Smooth muscle cell (in vitro differentiated cells): ENCODE measurements at regions not wholly inside any gene's neighbourhood (a gene's known extent, or its start where the extent isn't known, plus 50 kb on each side); places are given as distances from the start of the nearest gene placed in this dataset.

ENCODE experiments used
- DNase-seq: peaks from one replicate; lab custom pipeline; 2025; ENCODE audit not compliant: unreplicated experiment; lab: John Stamatoyannopoulos, UW
- H2AFZ ChIP-seq: fragments of 200-600 bp; sonication (generic); 2 replicates; pipeline ENCODE4 v1.6.0; 2016; ENCODE audit warnings: antibody characterized with exemption, low read depth, mild to moderate bottlenecking
- H3F3A ChIP-seq: fragments of 200-600 bp; sonication (generic); 2 replicates; pipeline ENCODE4 v1.6.0; 2017; ENCODE audit warnings: antibody characterized with exemption, low read depth
- H3K27ac ChIP-seq: fragments of 200-600 bp; sonication (generic); 2 replicates; pipeline ENCODE4 v1.5.1; 2016; ENCODE audit warnings: low read depth, mild to moderate bottlenecking
- H3K27me3 ChIP-seq: fragments of 200-600 bp; sonication (generic); 2 replicates; pipeline ENCODE4 v1.6.1; 2016; ENCODE audit warnings: low read depth, mild to moderate bottlenecking
- H3K36me3 ChIP-seq: fragments of 200-600 bp; sonication (generic); 2 replicates; pipeline ENCODE4 v1.5.1; 2016; ENCODE audit warnings: low read depth
- H3K4me1 ChIP-seq: fragments of 200-600 bp; sonication (generic); 2 replicates; pipeline ENCODE4 v1.5.1; 2016; ENCODE audit warnings: low read depth
- H3K4me2 ChIP-seq: fragments of 200-600 bp; sonication (generic); 2 replicates; pipeline ENCODE4 v1.6.0; 2016; ENCODE audit warnings: mild to moderate bottlenecking
- H3K4me3 ChIP-seq: fragments of 200-600 bp; sonication (generic); 2 replicates; pipeline ENCODE4 v1.5.1; 2016; ENCODE audit warnings: mild to moderate bottlenecking
- H3K79me2 ChIP-seq: fragments of 200-600 bp; sonication (generic); 2 replicates; pipeline ENCODE4 v1.6.0; 2016; ENCODE audit warnings: low read depth, mild to moderate bottlenecking
- H3K9ac ChIP-seq: fragments of 200-600 bp; sonication (generic); 2 replicates; pipeline ENCODE4 v1.6.0; 2016; ENCODE audit warnings: low read depth
- H3K9me3 ChIP-seq: fragments of 200-600 bp; sonication (generic); replicated peaks from 2 replicates; pipeline ENCODE4 v1.5.1; 2016; ENCODE audit warnings: low read depth
- H4K20me1 ChIP-seq: fragments of 200-600 bp; sonication (generic); 2 replicates; pipeline ENCODE4 v1.6.0; 2016; ENCODE audit warnings: low read depth
- CTCF ChIP-seq: fragments of 200-600 bp; sonication (generic); IDR thresholded peaks from 2 replicates; pipeline ENCODE4 v1.5.1; 2017; ENCODE audit warnings: borderline replicate concordance, mild to moderate bottlenecking, antibody characterized with exemption; ENCODE audit not compliant: insufficient read depth, poor library complexity, severe bottlenecking
- WGBS: methylation state at CpG from one replicate; pipeline ENCODE4 v1.1.7; 2016; ENCODE audit warnings: low lambda C conversion rate; 5-methylcytosine and 5-hydroxymethylcytosine counted together

DNA sequence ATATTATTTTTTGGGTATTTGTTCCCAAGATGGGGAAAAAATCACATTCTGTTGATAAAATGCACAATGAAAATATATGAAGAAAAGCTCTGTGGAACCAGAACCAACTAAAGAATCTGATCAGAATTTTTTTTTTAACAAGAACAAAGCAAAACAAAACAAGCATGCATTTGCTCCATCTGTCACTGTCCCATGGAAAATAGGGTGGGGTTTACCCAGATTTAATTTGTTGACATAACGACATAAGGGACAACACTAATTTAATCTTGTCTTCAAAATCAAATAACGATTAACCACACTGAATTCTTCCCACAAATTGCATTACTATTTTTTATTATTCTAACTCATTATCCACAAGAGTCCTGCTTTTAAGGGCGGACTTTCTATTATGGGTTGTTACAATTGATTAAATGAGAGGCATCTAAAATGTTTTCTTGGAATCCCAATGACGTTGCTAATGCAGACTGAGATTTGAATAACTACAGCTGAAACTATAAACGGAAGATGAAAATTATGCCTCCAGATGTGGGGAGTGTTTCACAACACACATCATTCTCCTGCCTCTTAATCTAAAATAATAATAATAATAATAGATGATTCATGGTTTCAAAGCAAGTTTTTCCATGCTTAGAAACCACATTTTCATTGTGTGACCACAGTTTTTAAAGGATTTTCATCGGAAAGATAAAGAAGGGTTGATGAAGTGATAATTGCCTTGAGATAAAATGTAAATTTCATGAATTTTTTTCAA lies 307.0 kb upstream of the CPEB2 start:
- no peaks in the 10 kb centered on the region for H3K36me3 ChIP-seq
- no peaks in the 10 kb centered on the region for H3K9me3 ChIP-seq
- H3K4me1 ChIP-seq = no peaks in the 10 kb centered on the region
- no peak overlapping the region for H3K9ac ChIP-seq
- WGBS = 80% methylated on average over 6 of the region's 6 CpGs
- no peaks in the 10 kb centered on the region for H3K27me3 ChIP-seq
- no peak for TF ChIP-seq CTCF
- H3K27ac ChIP-seq = no peak overlapping the region
- no peak overlapping the region for H3K4me3 ChIP-seq
- DNase-seq = no peak
- H3K4me2 ChIP-seq = no peak overlapping the region
- no peak overlapping the region for H2AFZ ChIP-seq
- H4K20me1 ChIP-seq = no peaks in the 10 kb centered on the region
- no peaks in the 10 kb centered on the region for H3F3A ChIP-seq
- no peaks in the 10 kb centered on the region for H3K79me2 ChIP-seq

GRCh38 chr4:14700083-14700482 lies 302.2 kb upstream of the CPEB2 start:
- Histone ChIP-seq H3K4me2 (no peak overlapping the region), H3K4me3 (no peak overlapping the region), H2AFZ (no peak overlapping the region), H3K9ac (no peak overlapping the region), H3F3A (no peaks in the 10 kb centered on the region), H3K36me3 (no peaks in the 10 kb centered on the region), H4K20me1 (no peaks in the 10 kb centered on the region), H3K27me3 (no peaks in the 10 kb centered on the region), H3K27ac (no peak overlapping the region), H3K9me3 (no peaks in the 10 kb centered on the region), H3K79me2 (no peaks in the 10 kb centered on the region), H3K4me1 (no peaks in the 10 kb centered on the region)
- DNase-seq = no peak
- TF ChIP-seq CTCF = no peak

GRCh38 chr4:14700544-14700943 lies 301.7 kb upstream of the CPEB2 start:
- Histone ChIP-seq H3K27me3 (no peaks in the 10 kb centered on the region), H4K20me1 (no peaks in the 10 kb centered on the region), H3K79me2 (no peaks in the 10 kb centered on the region), H3F3A (no peaks in the 10 kb centered on the region), H3K9ac (no peak overlapping the region), H3K27ac (no peak overlapping the region), H3K4me3 (no peak overlapping the region), H3K4me2 (no peak overlapping the region), H2AFZ (no peak overlapping the region), H3K36me3 (no peaks in the 10 kb centered on the region), H3K9me3 (no peaks in the 10 kb centered on the region), H3K4me1 (no peaks in the 10 kb centered on the region)
- 81% methylated on average over 3 of the region's 3 CpGs for WGBS
- no peak for TF ChIP-seq CTCF
- no peak for DNase-seq

GRCh38 chr4:14701389-14701788 lies 300.9 kb upstream of the CPEB2 start:
- TF ChIP-seq CTCF = no peak
- WGBS = 84% methylated on average over 2 of the region's 2 CpGs
- H3K79me2 ChIP-seq = no peaks in the 10 kb centered on the region

More at GRCh38 chr4:14701389-14701788, 300.9 kb upstream of the CPEB2 start:
- Histone ChIP-seq H3K9me3 (no peaks in the 10 kb centered on the region), H3F3A (no peaks in the 10 kb centered on the region), H3K27ac (no peak overlapping the region), H3K9ac (no peak overlapping the region), H3K27me3 (no peaks in the 10 kb centered on the region), H2AFZ (no peak overlapping the region), H3K4me1 (no peaks in the 10 kb centered on the region), H3K4me2 (no peak overlapping the region), H4K20me1 (no peaks in the 10 kb centered on the region), H3K4me3 (no peak overlapping the region), H3K36me3 (no peaks in the 10 kb centered on the region)
- no peak for DNase-seq
